ENCODE measurements at regions not wholly inside any gene's neighbourhood (a gene's known extent, or its start where the extent isn't known, plus 50 kb on each side); places are given as distances from the start of the nearest gene placed in this dataset.

- TF ChIP-seq CTCF (IDR thresholded peaks at IDR 0.05 in 2 of 3, conservative IDR thresholded peaks at IDR 0.05 in 1 of 3; ENCODE audit: insufficient read depth in 2 of 3, low read depth in 1 of 3, low read length in 3 of 3) (no peak), ETV5 (CRISPR knock-in tag; IDR thresholded peaks at IDR 0.05; ENCODE audit: low read depth) (no peak), MAFK (IDR thresholded peaks at IDR 0.05; ENCODE audit: low read length) (no peak), ZC3H11A (IDR thresholded peaks at IDR 0.05; ENCODE audit: low read depth, low read length) (no peak), GABPB1 (CRISPR knock-in tag; IDR thresholded peaks at IDR 0.05) (no peak), MAX (CRISPR knock-in tag; IDR thresholded peaks at IDR 0.05) (no peak), RBM39 (optimal IDR thresholded peaks at IDR 0.05; ENCODE audit: low read depth, low read length) (no peak), NBN (IDR thresholded peaks at IDR 0.05; ENCODE audit: low read depth) (no peak), RBM34 (IDR thresholded peaks at IDR 0.05; ENCODE audit: borderline replicate concordance, insufficient read depth, low read length) (no peak), TAF1 (IDR thresholded peaks at IDR 0.05; ENCODE audit: control insufficient read depth, extremely low read depth, insufficient read depth, low read length, severe bottlenecking) (no peak), U2AF2 (optimal IDR thresholded peaks at IDR 0.05; ENCODE audit: low read depth, low read length) (no peak)
- TF ChIP-seq, protein P1, sequence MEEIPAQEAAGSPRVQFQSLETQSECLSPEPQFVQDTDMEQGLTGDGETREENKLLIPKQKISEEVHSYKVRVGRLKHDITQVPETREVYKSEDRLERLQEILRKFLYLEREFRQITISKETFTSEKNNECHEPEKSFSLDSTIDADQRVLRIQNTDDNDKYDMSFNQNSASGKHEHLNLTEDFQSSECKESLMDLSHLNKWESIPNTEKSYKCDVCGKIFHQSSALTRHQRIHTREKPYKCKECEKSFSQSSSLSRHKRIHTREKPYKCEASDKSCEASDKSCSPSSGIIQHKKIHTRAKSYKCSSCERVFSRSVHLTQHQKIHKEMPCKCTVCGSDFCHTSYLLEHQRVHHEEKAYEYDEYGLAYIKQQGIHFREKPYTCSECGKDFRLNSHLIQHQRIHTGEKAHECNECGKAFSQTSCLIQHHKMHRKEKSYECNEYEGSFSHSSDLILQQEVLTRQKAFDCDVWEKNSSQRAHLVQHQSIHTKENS (CRISPR knock-in tag; IDR thresholded peaks at IDR 0.05), result no peak
- TF ChIP-seq, protein P2, sequence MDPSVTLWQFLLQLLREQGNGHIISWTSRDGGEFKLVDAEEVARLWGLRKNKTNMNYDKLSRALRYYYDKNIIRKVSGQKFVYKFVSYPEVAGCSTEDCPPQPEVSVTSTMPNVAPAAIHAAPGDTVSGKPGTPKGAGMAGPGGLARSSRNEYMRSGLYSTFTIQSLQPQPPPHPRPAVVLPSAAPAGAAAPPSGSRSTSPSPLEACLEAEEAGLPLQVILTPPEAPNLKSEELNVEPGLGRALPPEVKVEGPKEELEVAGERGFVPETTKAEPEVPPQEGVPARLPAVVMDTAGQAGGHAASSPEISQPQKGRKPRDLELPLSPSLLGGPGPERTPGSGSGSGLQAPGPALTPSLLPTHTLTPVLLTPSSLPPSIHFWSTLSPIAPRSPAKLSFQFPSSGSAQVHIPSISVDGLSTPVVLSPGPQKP (CRISPR knock-in tag; IDR thresholded peaks at IDR 0.05), result no peak
Observed at GRCh38 chr14:71478542-71478941, 453.7 kb upstream of the RGS6 start.

Measured in K562 (cell line).